ENCODE measurements at regions not wholly inside any gene's neighbourhood (a gene's known extent, or its start where the extent isn't known, plus 50 kb on each side); places are given as distances from the start of the nearest gene placed in this dataset.

- Histone ChIP-seq H3K27me3 (ENCODE audit: control insufficient read depth, insufficient read depth, low read length) (no peaks in the 10 kb centered on the region), H3K4me3 (ENCODE audit: low read depth, low read length) (no peak overlapping the region), H3K36me3 (ENCODE audit: control insufficient read depth, insufficient read depth, low read length) (no peaks in the 10 kb centered on the region), H3K9ac (ENCODE audit: low read depth, low read length) (no peak overlapping the region), H3K4me1 (ENCODE audit: control insufficient read depth, insufficient read depth, low read length) (no peaks in the 10 kb centered on the region), H3K9me3 (ENCODE audit: control insufficient read depth, insufficient read depth, low read length) (no peaks in the 10 kb centered on the region)
These were observed 990.0 kb downstream of the KCNT2 start for GRCh38 chr1:195618287-195618686.

- H3K4me3 ChIP-seq (ENCODE audit: low read depth, low read length): no peak overlapping the region
- no peaks in the 10 kb centered on the region for H3K27me3 ChIP-seq (ENCODE audit: control insufficient read depth, insufficient read depth, low read length)
- no peak overlapping the region for H3K9ac ChIP-seq (ENCODE audit: low read depth, low read length)
- no peaks in the 10 kb centered on the region for H3K4me1 ChIP-seq (ENCODE audit: control insufficient read depth, insufficient read depth, low read length)
- H3K9me3 ChIP-seq (ENCODE audit: control insufficient read depth, insufficient read depth, low read length): no peaks in the 10 kb centered on the region
- H3K36me3 ChIP-seq (ENCODE audit: control insufficient read depth, insufficient read depth, low read length): no peaks in the 10 kb centered on the region
These were observed 991.1 kb downstream of the KCNT2 start for GRCh38 chr1:195617106-195617505.

- no peak overlapping the region for H3K9ac ChIP-seq (ENCODE audit: low read depth, low read length)
- H3K4me1 ChIP-seq (ENCODE audit: control insufficient read depth, insufficient read depth, low read length): peaks cover 3% of the 10 kb centered on the region
- H3K27me3 ChIP-seq (ENCODE audit: control insufficient read depth, insufficient read depth, low read length): no peaks in the 10 kb centered on the region
- no peaks in the 10 kb centered on the region for H3K9me3 ChIP-seq (ENCODE audit: control insufficient read depth, insufficient read depth, low read length)
- H3K36me3 ChIP-seq (ENCODE audit: control insufficient read depth, insufficient read depth, low read length): no peaks in the 10 kb centered on the region
- no peak overlapping the region for H3K4me3 ChIP-seq (ENCODE audit: low read depth, low read length)
These were observed 999.4 kb downstream of the KCNT2 start for GRCh38 chr1:195608883-195609282.

- Histone ChIP-seq H3K9me3 (ENCODE audit: control insufficient read depth, insufficient read depth, low read length) (no peaks in the 10 kb centered on the region), H3K36me3 (ENCODE audit: control insufficient read depth, insufficient read depth, low read length) (no peaks in the 10 kb centered on the region), H3K27me3 (ENCODE audit: control insufficient read depth, insufficient read depth, low read length) (no peaks in the 10 kb centered on the region), H3K4me1 (ENCODE audit: control insufficient read depth, insufficient read depth, low read length) (peaks cover 3% of the 10 kb centered on the region), H3K9ac (ENCODE audit: low read depth, low read length) (no peak overlapping the region), H3K4me3 (ENCODE audit: low read depth, low read length) (no peak overlapping the region)
These were observed 1001.8 kb downstream of the KCNT2 start for GRCh38 chr1:195606483-195606882.

GRCh38 chr1:195604287-195604686 is 1004.0 kb downstream of the KCNT2 start:
- H3K4me1 ChIP-seq (ENCODE audit: control insufficient read depth, insufficient read depth, low read length): peaks cover 3% of the 10 kb centered on the region
- H3K36me3 ChIP-seq (ENCODE audit: control insufficient read depth, insufficient read depth, low read length): no peaks in the 10 kb centered on the region
- no peaks in the 10 kb centered on the region for H3K27me3 ChIP-seq (ENCODE audit: control insufficient read depth, insufficient read depth, low read length)
- H3K4me3 ChIP-seq (ENCODE audit: low read depth, low read length): no peak overlapping the region
- H3K9me3 ChIP-seq (ENCODE audit: control insufficient read depth, insufficient read depth, low read length): no peaks in the 10 kb centered on the region
- no peak overlapping the region for H3K9ac ChIP-seq (ENCODE audit: low read depth, low read length)

- Histone ChIP-seq H3K9ac (ENCODE audit: low read depth, low read length) (no peak overlapping the region), H3K4me1 (ENCODE audit: control insufficient read depth, insufficient read depth, low read length) (no peaks in the 10 kb centered on the region), H3K36me3 (ENCODE audit: control insufficient read depth, insufficient read depth, low read length) (no peaks in the 10 kb centered on the region), H3K27me3 (ENCODE audit: control insufficient read depth, insufficient read depth, low read length) (no peaks in the 10 kb centered on the region), H3K4me3 (ENCODE audit: low read depth, low read length) (no peak overlapping the region), H3K9me3 (ENCODE audit: control insufficient read depth, insufficient read depth, low read length) (no peaks in the 10 kb centered on the region)
These were observed 1010.3 kb downstream of the KCNT2 start for GRCh38 chr1:195597891-195598290.

GRCh38 chr1:195594773-195595172 is 1013.5 kb downstream of the KCNT2 start:
- no peaks in the 10 kb centered on the region for H3K4me1 ChIP-seq (ENCODE audit: control insufficient read depth, insufficient read depth, low read length)
- no peaks in the 10 kb centered on the region for H3K27me3 ChIP-seq (ENCODE audit: control insufficient read depth, insufficient read depth, low read length)
- no peak overlapping the region for H3K9ac ChIP-seq (ENCODE audit: low read depth, low read length)
- H3K36me3 ChIP-seq (ENCODE audit: control insufficient read depth, insufficient read depth, low read length): no peaks in the 10 kb centered on the region
- no peak overlapping the region for H3K4me3 ChIP-seq (ENCODE audit: low read depth, low read length)
- no peaks in the 10 kb centered on the region for H3K9me3 ChIP-seq (ENCODE audit: control insufficient read depth, insufficient read depth, low read length)

GRCh38 chr1:195594322-195594721 is 1013.9 kb downstream of the KCNT2 start:
- Histone ChIP-seq H3K4me1 (ENCODE audit: control insufficient read depth, insufficient read depth, low read length) (no peaks in the 10 kb centered on the region), H3K4me3 (ENCODE audit: low read depth, low read length) (no peak overlapping the region), H3K9me3 (ENCODE audit: control insufficient read depth, insufficient read depth, low read length) (no peaks in the 10 kb centered on the region), H3K27me3 (ENCODE audit: control insufficient read depth, insufficient read depth, low read length) (no peaks in the 10 kb centered on the region), H3K36me3 (ENCODE audit: control insufficient read depth, insufficient read depth, low read length) (no peaks in the 10 kb centered on the region), H3K9ac (ENCODE audit: low read depth, low read length) (no peak overlapping the region)

GRCh38 chr1:195591917-195592672 is 1016.1 kb downstream of the KCNT2 start:
- no peak overlapping the region for H3K9ac ChIP-seq (ENCODE audit: low read depth, low read length)
- no peaks in the 10 kb centered on the region for H3K36me3 ChIP-seq (ENCODE audit: control insufficient read depth, insufficient read depth, low read length)
- H3K4me3 ChIP-seq (ENCODE audit: low read depth, low read length): no peak overlapping the region
- H3K9me3 ChIP-seq (ENCODE audit: control insufficient read depth, insufficient read depth, low read length): no peaks in the 10 kb centered on the region
- no peaks in the 10 kb centered on the region for H3K4me1 ChIP-seq (ENCODE audit: control insufficient read depth, insufficient read depth, low read length)
- no peaks in the 10 kb centered on the region for H3K27me3 ChIP-seq (ENCODE audit: control insufficient read depth, insufficient read depth, low read length)

- no peak overlapping the region for H3K9ac ChIP-seq (ENCODE audit: low read depth, low read length)
- no peaks in the 10 kb centered on the region for H3K36me3 ChIP-seq (ENCODE audit: control insufficient read depth, insufficient read depth, low read length)
- H3K4me1 ChIP-seq (ENCODE audit: control insufficient read depth, insufficient read depth, low read length): no peaks in the 10 kb centered on the region
- H3K27me3 ChIP-seq (ENCODE audit: control insufficient read depth, insufficient read depth, low read length): no peaks in the 10 kb centered on the region
- no peak overlapping the region for H3K4me3 ChIP-seq (ENCODE audit: low read depth, low read length)
- no peaks in the 10 kb centered on the region for H3K9me3 ChIP-seq (ENCODE audit: control insufficient read depth, insufficient read depth, low read length)
These were observed 1017.6 kb downstream of the KCNT2 start for GRCh38 chr1:195590649-195591048.

- H3K9me3 ChIP-seq (ENCODE audit: control insufficient read depth, insufficient read depth, low read length): no peaks in the 10 kb centered on the region
- no peaks in the 10 kb centered on the region for H3K27me3 ChIP-seq (ENCODE audit: control insufficient read depth, insufficient read depth, low read length)
- no peaks in the 10 kb centered on the region for H3K36me3 ChIP-seq (ENCODE audit: control insufficient read depth, insufficient read depth, low read length)
- H3K4me3 ChIP-seq (ENCODE audit: low read depth, low read length): no peak overlapping the region
- H3K4me1 ChIP-seq (ENCODE audit: control insufficient read depth, insufficient read depth, low read length): no peaks in the 10 kb centered on the region
- H3K9ac ChIP-seq (ENCODE audit: low read depth, low read length): no peak overlapping the region
These were observed 1023.2 kb downstream of the KCNT2 start for GRCh38 chr1:195584870-195585624.

GRCh38 chr1:195580988-195581387 is 1027.3 kb downstream of the KCNT2 start:
- Histone ChIP-seq H3K9ac (ENCODE audit: low read depth, low read length) (no peak overlapping the region), H3K4me1 (ENCODE audit: control insufficient read depth, insufficient read depth, low read length) (no peaks in the 10 kb centered on the region), H3K36me3 (ENCODE audit: control insufficient read depth, insufficient read depth, low read length) (no peaks in the 10 kb centered on the region), H3K9me3 (ENCODE audit: control insufficient read depth, insufficient read depth, low read length) (no peaks in the 10 kb centered on the region), H3K27me3 (ENCODE audit: control insufficient read depth, insufficient read depth, low read length) (no peaks in the 10 kb centered on the region), H3K4me3 (ENCODE audit: low read depth, low read length) (no peak overlapping the region)

Measured in iPS-15b (cell line).